Peyer's patch (tissue), 4 donors: ENCODE measurements at regions not wholly inside any gene's neighbourhood (a gene's known extent, or its start where the extent isn't known, plus 50 kb on each side); places are given as distances from the start of the nearest gene placed in this dataset.

ENCODE experiments used
- CTCF ChIP-seq, 6 experiments: fragments of 450-650 bp in 4 of 6; fragments of 200-600 bp in 2 of 6; sonication (generic) in 1 of 6; IDR thresholded peaks; one replicate each; pipeline ENCODE4 v1.5.1; 2017 to 2019; ENCODE audit warnings: antibody characterized with exemption in 6 of 6, mild to moderate bottlenecking in 3 of 6, moderate library complexity in 1 of 6
- POLR2A ChIP-seq, 2 donors: fragments of 450-650 bp; IDR thresholded peaks; one replicate each; pipeline ENCODE4 v1.5.1; 2017; ENCODE audit warnings: antibody characterized with exemption in 2 of 2, mild to moderate bottlenecking in 2 of 2, moderate library complexity in 2 of 2

DNA sequence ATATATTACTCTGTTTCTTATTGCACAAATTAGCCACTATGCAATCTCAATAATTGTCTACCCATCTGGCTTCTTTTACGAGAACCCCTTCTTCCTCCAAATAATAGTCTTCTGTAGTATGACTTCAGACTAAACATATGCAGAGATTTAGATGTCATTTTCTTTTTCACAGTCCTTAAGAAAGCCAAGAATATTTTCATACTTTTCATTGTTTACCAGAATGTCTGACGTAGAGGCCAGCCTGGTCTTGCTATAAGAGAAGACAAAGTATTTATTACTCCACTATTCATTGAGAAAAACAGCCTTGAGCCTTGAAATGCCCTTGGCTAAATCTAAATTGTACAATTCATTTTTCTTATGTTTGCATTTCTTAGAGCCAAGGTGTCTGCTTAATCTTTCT is 714.9 kb upstream of the CXADR start:
- no peak for TF ChIP-seq CTCF (IDR thresholded peaks at IDR 0.05)
- TF ChIP-seq POLR2A (IDR thresholded peaks at IDR 0.05) = no peak
